Activated CD4-positive, alpha-beta memory T cell treated with anti-CD3 and anti-CD28 coated beads for 36 hours (primary cell): ENCODE measurements at regions not wholly inside any gene's neighbourhood (a gene's known extent, or its start where the extent isn't known, plus 50 kb on each side); places are given as distances from the start of the nearest gene placed in this dataset.

Source experiments
- CTCF ChIA-PET: fragments of 350-600 bp; sonication (Branson Sonifier 250); formaldehyde crosslinking; loops from one replicate; lab custom pipeline; 2021; ENCODE audit warnings: antibody characterized with exemption, inconsistent platforms; lab: Charles Lee
- POLR2A ChIA-PET: fragments of 350-600 bp; sonication (Branson Sonifier 250); formaldehyde crosslinking; loops from one replicate; lab custom pipeline; 2021; ENCODE audit warnings: antibody characterized with exemption; lab: Charles Lee
- DNase-seq: peaks from one replicate; pipeline ENCODE4 v3.0.0-alpha.2; 2020
- H3K27ac Mint-ChIP-seq: one replicate; pipeline ENCODE4 v1.8.0; 2021; ENCODE audit warnings: mixed read lengths
- H3K27me3 Mint-ChIP-seq: one replicate; pipeline ENCODE4 v1.8.0; 2021; ENCODE audit warnings: mixed read lengths
- H3K36me3 Mint-ChIP-seq: one replicate; pipeline ENCODE4 v1.8.0; 2021; ENCODE audit warnings: mixed read lengths
- H3K4me1 Mint-ChIP-seq: one replicate; pipeline ENCODE4 v1.8.0; 2021; ENCODE audit warnings: low read depth, mixed read lengths
- H3K4me3 Mint-ChIP-seq: one replicate; pipeline ENCODE4 v1.8.0; 2021; ENCODE audit warnings: mild to moderate bottlenecking, mixed read lengths
- H3K9me3 Mint-ChIP-seq: one replicate; pipeline ENCODE4 v1.8.0; 2021; ENCODE audit warnings: mixed read lengths
- intact Hi-C: fragments of 100-400 bp; cut with micrococcal nuclease; formaldehyde crosslinking; loops from one replicate; pipeline ENCODE4 v1.15.1; 2023

DNA sequence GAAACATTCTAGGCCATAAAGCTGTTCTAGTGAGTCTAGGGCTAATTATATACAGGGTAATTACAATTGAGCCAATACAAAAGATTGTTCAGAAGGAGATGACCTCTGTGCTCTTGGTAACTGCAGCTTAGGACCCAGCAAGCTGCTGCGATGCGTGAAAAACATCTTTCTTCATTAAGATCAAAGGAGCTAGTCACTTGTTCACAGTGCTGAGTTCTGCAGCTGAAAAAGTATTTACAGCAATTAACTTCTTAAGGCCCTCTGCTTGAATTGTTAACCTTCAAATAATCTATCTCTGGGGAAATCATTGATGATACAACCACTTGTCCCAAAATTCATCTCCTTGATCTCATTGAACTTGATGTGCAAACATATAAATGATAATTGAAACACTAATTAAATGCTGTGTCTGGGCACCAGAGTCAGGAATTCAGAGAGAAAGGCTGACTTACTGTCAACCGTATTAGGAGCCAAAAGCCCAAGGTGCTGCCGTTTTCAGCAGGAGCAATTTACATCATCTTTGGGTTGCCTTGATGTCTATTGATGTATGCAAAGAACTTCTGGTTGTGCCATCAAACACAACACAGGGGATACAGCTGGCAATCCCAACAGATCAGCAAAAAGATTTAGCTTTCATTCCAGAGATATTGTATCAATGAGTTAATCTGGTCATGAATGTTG is 213.0 kb downstream of the NECTIN3 start:
- H3K4me3 Mint-ChIP-seq, result no peak overlapping the region
- ChIA-PET CTCF (no interaction called here), POLR2A (no interaction called here)
- no peak for DNase-seq
- H3K36me3 Mint-ChIP-seq, result no peaks in the 10 kb centered on the region
- H3K27ac Mint-ChIP-seq, result no peak overlapping the region
- H3K4me1 Mint-ChIP-seq, result no peaks in the 10 kb centered on the region
- H3K27me3 Mint-ChIP-seq, result no peaks in the 10 kb centered on the region
- H3K9me3 Mint-ChIP-seq, result no peaks in the 10 kb centered on the region
- intact Hi-C loops, result no loop called here

DNA sequence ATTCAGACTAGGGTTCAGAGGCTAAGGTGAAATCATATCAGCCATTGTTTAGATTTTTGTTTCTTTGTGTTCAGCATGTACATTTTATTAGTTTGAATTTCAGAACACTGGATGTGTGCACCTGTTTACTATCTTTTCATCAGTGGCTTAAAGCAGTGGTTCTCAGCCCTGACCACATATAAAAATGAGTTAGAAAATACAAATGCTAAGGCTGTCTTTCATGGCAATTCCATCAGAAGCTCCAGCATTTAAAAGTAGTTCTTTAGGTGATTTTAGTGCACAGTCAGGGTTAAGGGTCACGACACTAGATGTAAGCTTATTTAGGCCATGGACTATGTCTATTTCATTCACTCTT is 213.5 kb downstream of the NECTIN3 start:
- CTCF ChIA-PET, result no interaction called here

DNA sequence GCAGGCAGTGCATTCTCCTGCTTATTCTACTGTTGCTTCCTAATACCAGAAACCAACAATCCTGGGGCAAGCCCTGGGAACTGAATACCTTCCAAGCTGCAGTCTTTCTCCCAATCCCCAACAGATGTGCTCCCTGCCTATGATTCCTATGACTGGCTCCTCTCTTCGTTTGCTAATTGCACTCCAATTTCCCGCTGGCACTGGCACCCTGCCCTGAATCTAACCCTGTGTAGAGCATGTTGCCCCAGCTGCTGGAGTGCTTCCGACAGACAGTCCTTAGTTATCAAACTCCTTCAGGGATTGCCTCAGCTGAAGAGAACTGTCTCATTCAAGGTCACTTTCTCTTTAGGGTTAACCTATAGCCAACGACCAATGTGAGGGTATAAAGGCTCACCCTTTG is 214.1 kb downstream of the NECTIN3 start:
- DNase-seq, result no peak
- Mint-ChIP-seq H3K27ac (no peak overlapping the region), H3K4me3 (no peak overlapping the region), H3K36me3 (no peaks in the 10 kb centered on the region), H3K4me1 (no peaks in the 10 kb centered on the region), H3K27me3 (no peaks in the 10 kb centered on the region), H3K9me3 (no peaks in the 10 kb centered on the region)
- ChIA-PET CTCF (no interaction called here), POLR2A (no interaction called here)
- intact Hi-C loops, result no loop called here

More for the DNA sequence above, 213.5 kb downstream of the NECTIN3 start:
- DNase-seq, result no peak
- no peaks in the 10 kb centered on the region for H3K27me3 Mint-ChIP-seq
- intact Hi-C loops, result no loop called here
- H3K4me1 Mint-ChIP-seq, result no peaks in the 10 kb centered on the region
- H3K36me3 Mint-ChIP-seq, result no peaks in the 10 kb centered on the region
- H3K27ac Mint-ChIP-seq, result no peak overlapping the region
- no peaks in the 10 kb centered on the region for H3K9me3 Mint-ChIP-seq
- H3K4me3 Mint-ChIP-seq, result no peak overlapping the region
- POLR2A ChIA-PET, result no interaction called here

DNA sequence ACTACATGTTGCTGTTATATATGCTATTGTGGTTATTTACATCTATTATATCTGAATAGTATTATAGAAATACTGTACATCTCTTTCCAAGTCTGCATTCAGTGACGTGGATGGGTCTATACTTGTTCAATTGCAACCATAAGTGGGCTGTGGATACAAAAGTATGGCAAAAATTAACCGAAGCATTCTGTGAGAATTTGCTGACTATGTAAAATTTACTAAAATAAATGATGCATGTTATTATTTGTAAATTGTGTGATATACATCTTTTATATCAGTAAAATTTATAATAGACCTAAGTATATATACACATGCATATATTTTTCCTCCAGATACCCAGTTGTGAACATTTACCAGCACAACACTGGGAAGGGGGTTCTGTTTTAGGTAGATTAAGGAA is 215.1 kb downstream of the NECTIN3 start:
- Mint-ChIP-seq H3K9me3 (no peaks in the 10 kb centered on the region), H3K4me1 (no peaks in the 10 kb centered on the region), H3K4me3 (no peak overlapping the region), H3K27me3 (no peaks in the 10 kb centered on the region), H3K27ac (no peak overlapping the region), H3K36me3 (no peaks in the 10 kb centered on the region)
- ChIA-PET POLR2A (no interaction called here), CTCF (no interaction called here)
- intact Hi-C loops, result no loop called here
- DNase-seq, result no peak

DNA sequence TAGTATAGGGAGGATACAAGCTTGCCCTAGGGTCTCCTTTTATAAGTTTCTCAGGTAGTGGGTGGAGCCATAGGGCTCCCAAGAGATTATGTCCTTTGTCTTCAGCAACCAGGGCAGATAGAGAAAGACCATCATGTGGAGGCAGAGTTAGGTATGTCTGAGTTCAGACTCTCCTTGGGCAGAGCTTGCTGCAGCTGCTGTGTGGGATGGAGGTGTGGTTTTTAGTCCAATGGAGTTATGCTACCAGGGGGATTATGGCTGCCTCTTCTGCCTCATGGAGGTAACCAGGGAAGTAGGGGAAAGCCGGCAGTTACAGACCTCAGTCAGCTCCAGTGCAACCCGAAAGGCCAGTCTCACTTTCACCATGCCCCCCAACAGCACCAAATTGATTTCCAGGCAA is 220.5 kb downstream of the NECTIN3 start:
- intact Hi-C loops, result no loop called here
- no peaks in the 10 kb centered on the region for H3K36me3 Mint-ChIP-seq
- H3K27me3 Mint-ChIP-seq, result no peaks in the 10 kb centered on the region
- no peaks in the 10 kb centered on the region for H3K9me3 Mint-ChIP-seq
- ChIA-PET CTCF (no interaction called here), POLR2A (no interaction called here)
- H3K4me3 Mint-ChIP-seq, result no peak overlapping the region
- no peak overlapping the region for H3K27ac Mint-ChIP-seq
- no peak for DNase-seq
- H3K4me1 Mint-ChIP-seq, result peaks cover 11% of the 10 kb centered on the region

DNA sequence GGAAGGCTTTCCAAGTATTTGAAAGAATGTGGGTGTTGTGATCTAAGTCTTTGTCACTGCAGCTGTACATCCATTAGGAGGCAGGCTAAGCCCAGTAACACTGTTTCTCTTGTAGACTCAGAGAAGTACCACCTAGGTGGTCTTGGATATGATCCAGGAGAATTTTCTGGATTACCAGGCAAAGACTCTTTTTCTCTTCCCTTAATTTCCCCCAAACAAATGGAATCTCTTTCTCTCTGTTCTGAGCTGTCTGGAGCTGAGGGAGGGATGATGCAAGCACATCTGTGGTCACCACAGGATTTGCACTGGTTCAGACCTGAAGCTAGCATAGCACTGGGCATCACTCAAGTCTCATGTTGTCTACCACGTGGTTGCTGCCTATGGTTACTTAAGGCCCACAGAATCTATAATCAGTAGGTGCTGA is 227.6 kb downstream of the NECTIN3 start:
- no peak overlapping the region for H3K27ac Mint-ChIP-seq
- intact Hi-C loops, result no loop called here
- DNase-seq, result no peak
- peaks cover 21% of the 10 kb centered on the region for H3K4me1 Mint-ChIP-seq
- ChIA-PET POLR2A (no interaction called here), CTCF (no interaction called here)
- H3K27me3 Mint-ChIP-seq, result no peaks in the 10 kb centered on the region
- H3K4me3 Mint-ChIP-seq, result no peak overlapping the region
- H3K9me3 Mint-ChIP-seq, result no peaks in the 10 kb centered on the region
- H3K36me3 Mint-ChIP-seq, result no peaks in the 10 kb centered on the region

DNA sequence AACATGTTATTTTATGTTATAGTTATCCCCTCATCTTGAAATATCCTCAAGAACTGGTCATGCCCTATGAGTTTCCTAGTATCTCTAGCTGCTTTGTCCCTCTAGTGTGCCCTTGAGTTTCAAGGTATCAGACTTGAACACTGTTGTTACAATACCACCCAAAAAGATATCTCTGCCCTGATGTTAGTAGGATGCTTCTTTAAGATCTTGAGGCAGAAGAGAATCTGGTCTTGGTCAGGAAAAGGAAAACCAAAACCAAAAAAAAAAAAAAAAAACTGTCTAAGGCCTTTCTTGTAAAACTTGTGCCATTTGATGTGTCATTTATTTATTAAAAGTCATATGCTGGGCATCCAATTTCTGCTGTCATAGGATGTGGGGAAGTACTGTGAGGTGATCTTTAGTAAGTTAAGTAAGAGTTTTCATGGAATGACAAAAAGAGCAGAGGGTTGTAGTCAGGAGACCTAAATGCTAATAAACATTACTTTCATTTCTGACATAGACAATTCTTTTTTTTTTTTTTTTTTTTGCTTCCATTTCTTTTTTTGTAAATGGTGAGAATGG is 229.7 kb downstream of the NECTIN3 start:
- Mint-ChIP-seq H3K4me1 (peaks cover 15% of the 10 kb centered on the region), H3K27me3 (no peaks in the 10 kb centered on the region), H3K4me3 (no peak overlapping the region), H3K36me3 (no peaks in the 10 kb centered on the region), H3K27ac (no peak overlapping the region), H3K9me3 (no peaks in the 10 kb centered on the region)
- intact Hi-C loops, result no loop called here
- DNase-seq, result no peak
- ChIA-PET POLR2A (no interaction called here), CTCF (no interaction called here)

DNA sequence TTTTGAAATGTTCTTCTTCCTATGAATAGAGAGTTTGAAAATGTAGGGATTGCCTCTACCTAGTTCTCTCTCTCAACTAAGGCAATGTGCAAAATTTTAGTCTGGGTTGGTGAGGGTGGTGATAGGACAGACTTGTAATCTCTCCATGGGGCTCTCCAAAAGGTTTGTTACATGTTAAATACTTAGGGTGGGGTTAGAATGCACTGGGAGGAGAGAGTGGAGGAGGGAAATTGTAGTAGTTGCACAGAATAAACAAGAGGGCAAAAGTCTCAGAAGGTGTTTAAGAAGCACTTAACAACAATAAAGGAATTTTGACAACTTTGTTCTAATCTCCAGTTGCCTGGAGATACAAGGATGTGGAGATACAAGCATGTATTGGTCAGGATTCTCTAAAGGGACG is 230.4 kb downstream of the NECTIN3 start:
- ChIA-PET CTCF (no interaction called here), POLR2A (no interaction called here)
- Mint-ChIP-seq H3K27ac (no peak overlapping the region), H3K36me3 (no peaks in the 10 kb centered on the region), H3K4me3 (no peak overlapping the region), H3K27me3 (no peaks in the 10 kb centered on the region), H3K4me1 (peaks cover 10% of the 10 kb centered on the region), H3K9me3 (no peaks in the 10 kb centered on the region)
- no peak for DNase-seq
- intact Hi-C loops, result no loop called here

DNA sequence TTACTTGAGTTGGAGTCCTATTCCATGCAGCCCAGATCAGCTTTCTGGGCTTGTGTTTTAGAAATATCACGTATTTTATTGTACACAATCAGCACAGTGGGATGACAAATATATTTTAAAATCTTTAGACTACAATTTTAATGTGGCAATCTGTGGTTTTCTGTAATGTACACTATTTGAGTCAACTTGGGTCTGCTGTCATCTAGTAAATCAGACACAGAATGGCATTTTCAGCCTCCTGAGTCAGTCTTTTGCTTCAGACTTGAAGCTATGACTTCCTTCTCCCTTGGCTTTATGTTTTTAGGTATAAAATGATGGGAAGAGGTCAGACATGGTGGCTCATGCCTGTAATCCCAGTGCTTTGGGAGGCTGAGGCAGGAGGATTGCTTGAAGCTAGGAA is 232.1 kb downstream of the NECTIN3 start:
- CTCF ChIA-PET, result no interaction called here
- Mint-ChIP-seq H3K4me3 (no peak overlapping the region), H3K27ac (no peak overlapping the region)

DNA sequence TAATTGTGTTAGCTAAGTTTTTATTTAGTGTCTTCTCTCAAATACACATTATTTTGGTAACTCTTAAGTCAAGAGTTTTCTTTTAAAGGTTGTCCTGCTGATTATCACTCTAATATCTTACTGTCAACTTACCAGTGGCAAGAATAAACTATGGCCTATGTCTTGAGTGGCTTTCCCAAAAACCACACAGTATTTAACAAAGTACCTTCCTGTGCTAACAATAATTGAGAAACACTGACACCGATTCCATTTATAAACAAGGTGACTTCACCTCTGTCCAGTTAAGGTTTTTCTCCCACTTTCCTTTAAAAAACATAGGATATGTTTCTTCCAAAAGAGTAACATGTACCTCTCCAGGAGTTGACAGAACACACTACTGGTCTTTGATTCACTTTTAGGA is 234.3 kb upstream of the CD96 start:
- no peaks in the 10 kb centered on the region for H3K27me3 Mint-ChIP-seq
- ChIA-PET CTCF (no interaction called here), POLR2A (no interaction called here)
- DNase-seq, result no peak
- H3K4me3 Mint-ChIP-seq, result no peak overlapping the region
- intact Hi-C loops, result no loop called here
- no peaks in the 10 kb centered on the region for H3K36me3 Mint-ChIP-seq
- H3K27ac Mint-ChIP-seq, result no peak overlapping the region
- H3K9me3 Mint-ChIP-seq, result no peaks in the 10 kb centered on the region
- peaks cover 25% of the 10 kb centered on the region for H3K4me1 Mint-ChIP-seq

More for the DNA sequence above, 232.1 kb downstream of the NECTIN3 start:
- no peak for DNase-seq
- peaks cover 10% of the 10 kb centered on the region for H3K4me1 Mint-ChIP-seq
- H3K9me3 Mint-ChIP-seq, result no peaks in the 10 kb centered on the region
- no peaks in the 10 kb centered on the region for H3K27me3 Mint-ChIP-seq
- POLR2A ChIA-PET, result no interaction called here
- intact Hi-C loops, result no loop called here
- H3K36me3 Mint-ChIP-seq, result no peaks in the 10 kb centered on the region

DNA sequence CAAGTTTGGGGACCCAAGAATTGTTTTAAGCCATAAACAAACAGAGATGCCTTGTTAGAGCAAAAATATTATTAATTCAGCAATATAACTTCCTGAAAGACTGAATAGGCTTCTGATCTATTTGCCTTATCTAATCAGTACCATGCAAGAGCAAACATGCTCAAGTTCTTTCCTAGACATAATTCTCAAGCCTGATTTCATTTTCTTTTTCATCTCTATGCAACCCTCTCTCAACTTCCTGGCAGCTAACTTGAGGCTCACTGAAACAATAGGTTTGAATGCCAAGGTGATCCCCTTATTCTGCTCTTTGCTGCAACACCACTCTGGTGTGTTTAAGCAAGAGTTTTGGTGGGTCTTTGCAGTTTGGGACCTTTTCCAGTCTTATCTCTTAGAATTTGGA is 230.9 kb upstream of the CD96 start:
- ChIA-PET CTCF (interaction anchor here (1.2 to 2.9 kb wide), 2 partner anchors 26 to 230 kb away, joined by 3 to 14 read pairs; no protein-coding TSS in a partner anchor), POLR2A (no interaction called here)
- Mint-ChIP-seq H3K27ac (peak overlapping the region; percentile 42), H3K4me1 (peaks cover 30% of the 10 kb centered on the region), H3K27me3 (no peaks in the 10 kb centered on the region), H3K36me3 (no peaks in the 10 kb centered on the region), H3K9me3 (no peaks in the 10 kb centered on the region), H3K4me3 (no peak overlapping the region)
- intact Hi-C loops, result loop anchor here (1.0 to 5.0 kb wide), 3 partner anchors 72 to 306 kb away; partner anchors contain the start of gene CD96
- no peak for DNase-seq

DNA sequence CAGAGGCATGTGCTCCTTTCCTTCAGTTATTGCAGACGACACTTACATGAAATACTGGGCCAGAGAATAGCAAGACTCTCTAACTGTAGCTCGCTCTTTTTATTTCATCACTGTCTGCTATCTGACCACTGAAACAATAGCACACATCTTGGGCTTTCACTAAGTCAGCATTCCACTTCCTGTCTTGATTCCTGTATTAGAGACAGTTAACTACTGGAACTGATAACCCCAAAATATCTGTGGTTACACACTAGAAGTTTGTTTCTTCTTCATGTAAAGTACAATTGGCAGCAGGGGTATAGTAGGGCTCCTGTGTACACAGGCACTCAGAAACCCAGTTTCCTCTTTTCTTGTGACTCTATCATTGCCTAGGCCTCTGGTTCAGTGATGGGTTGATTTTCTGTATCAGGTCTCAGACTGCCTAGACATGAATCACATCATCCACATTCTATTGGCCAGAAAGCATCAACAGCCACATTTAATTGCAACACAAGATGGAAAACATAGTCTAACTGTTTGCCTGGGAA is 230.2 kb upstream of the CD96 start:
- no peaks in the 10 kb centered on the region for H3K9me3 Mint-ChIP-seq
- DNase-seq, result no peak
- CTCF ChIA-PET, result interaction anchor here (1.2 to 2.9 kb wide), 2 partner anchors 26 to 229 kb away, joined by 3 to 14 read pairs; no protein-coding TSS in a partner anchor
- intact Hi-C loops, result loop anchor here (1.0 to 5.0 kb wide), 3 partner anchors 72 to 306 kb away; partner anchors contain the start of gene CD96
- H3K4me1 Mint-ChIP-seq, result peaks cover 30% of the 10 kb centered on the region
- no peaks in the 10 kb centered on the region for H3K36me3 Mint-ChIP-seq
- H3K27me3 Mint-ChIP-seq, result no peaks in the 10 kb centered on the region
- no peak overlapping the region for H3K4me3 Mint-ChIP-seq
- POLR2A ChIA-PET, result no interaction called here
- peak overlapping the region; percentile 73 for H3K27ac Mint-ChIP-seq
